ENCODE measurements at regions not wholly inside any gene's neighbourhood (a gene's known extent, or its start where the extent isn't known, plus 50 kb on each side); places are given as distances from the start of the nearest gene placed in this dataset.

DNA sequence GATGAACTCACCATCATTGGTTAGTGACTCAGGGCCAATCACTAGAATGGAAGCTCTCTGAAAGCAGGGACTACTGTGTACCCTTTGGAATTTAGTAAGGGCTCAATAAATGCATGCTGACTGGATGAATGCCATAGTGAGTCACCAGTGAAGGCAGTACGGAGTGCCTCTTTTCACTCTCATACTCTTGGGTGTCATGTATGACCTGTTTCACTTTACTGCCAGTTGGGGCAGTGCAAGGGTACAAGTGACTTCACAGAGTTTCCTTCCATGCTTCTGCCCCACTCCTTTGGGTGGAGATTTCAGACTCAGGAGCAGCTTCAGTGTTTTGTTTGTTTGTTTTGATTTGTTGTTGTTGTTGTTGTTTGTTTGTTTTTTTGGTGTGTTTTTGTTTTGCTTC, 57.7 kb downstream of the SOX3 start:
- Mint-ChIP-seq H3K27me3 (ENCODE audit: insufficient read depth) (peaks cover 31% of the 10 kb centered on the region), H3K9me3 (no peaks in the 10 kb centered on the region), H3K4me3 (no peak overlapping the region), H3K4me1 (no peaks in the 10 kb centered on the region), H3K27ac (no peak overlapping the region), H3K36me3 (ENCODE audit: low read depth) (no peaks in the 10 kb centered on the region)
- no peak for DNase-seq
- Histone ChIP-seq H3K36me3 (ENCODE audit: control insufficient read depth, insufficient read depth, low read length) (no peaks in the 10 kb centered on the region), H3K9me3 (ENCODE audit: control insufficient read depth, low read length) (no peaks in the 10 kb centered on the region), H3K4me3 (ENCODE audit: low read length) (no peak overlapping the region), H3K4me1 (ENCODE audit: control insufficient read depth, insufficient read depth, low read length) (no peaks in the 10 kb centered on the region), H3K27ac (ENCODE audit: low read depth, low read length) (no peak overlapping the region), H3K27me3 (ENCODE audit: control insufficient read depth, insufficient read depth, low read length, poor library complexity, severe bottlenecking) (no peaks in the 10 kb centered on the region), H3K9ac (ENCODE audit: extremely low read depth, low read length, poor library complexity, severe bottlenecking) (no peak overlapping the region)
- 89% methylated on average over 1 of the region's 1 CpG; no CpG with 5 or more reads in 1 of the 2 experiments for WGBS, 2 experiments (ENCODE audit: insufficient coverage in 1 of 2, insufficient read length in 1 of 2)
- TF ChIP-seq, protein P1, sequence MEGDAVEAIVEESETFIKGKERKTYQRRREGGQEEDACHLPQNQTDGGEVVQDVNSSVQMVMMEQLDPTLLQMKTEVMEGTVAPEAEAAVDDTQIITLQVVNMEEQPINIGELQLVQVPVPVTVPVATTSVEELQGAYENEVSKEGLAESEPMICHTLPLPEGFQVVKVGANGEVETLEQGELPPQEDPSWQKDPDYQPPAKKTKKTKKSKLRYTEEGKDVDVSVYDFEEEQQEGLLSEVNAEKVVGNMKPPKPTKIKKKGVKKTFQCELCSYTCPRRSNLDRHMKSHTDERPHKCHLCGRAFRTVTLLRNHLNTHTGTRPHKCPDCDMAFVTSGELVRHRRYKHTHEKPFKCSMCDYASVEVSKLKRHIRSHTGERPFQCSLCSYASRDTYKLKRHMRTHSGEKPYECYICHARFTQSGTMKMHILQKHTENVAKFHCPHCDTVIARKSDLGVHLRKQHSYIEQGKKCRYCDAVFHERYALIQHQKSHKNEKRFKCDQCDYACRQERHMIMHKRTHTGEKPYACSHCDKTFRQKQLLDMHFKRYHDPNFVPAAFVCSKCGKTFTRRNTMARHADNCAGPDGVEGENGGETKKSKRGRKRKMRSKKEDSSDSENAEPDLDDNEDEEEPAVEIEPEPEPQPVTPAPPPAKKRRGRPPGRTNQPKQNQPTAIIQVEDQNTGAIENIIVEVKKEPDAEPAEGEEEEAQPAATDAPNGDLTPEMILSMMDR (conservative IDR thresholded peaks at IDR 0.05): peak; percentile 39

- TF ChIP-seq, protein P1 (conservative IDR thresholded peaks at IDR 0.05): no peak
These were observed 64.0 kb downstream of the SOX3 start for GRCh38 chrX:140440876-140441275.

DNA sequence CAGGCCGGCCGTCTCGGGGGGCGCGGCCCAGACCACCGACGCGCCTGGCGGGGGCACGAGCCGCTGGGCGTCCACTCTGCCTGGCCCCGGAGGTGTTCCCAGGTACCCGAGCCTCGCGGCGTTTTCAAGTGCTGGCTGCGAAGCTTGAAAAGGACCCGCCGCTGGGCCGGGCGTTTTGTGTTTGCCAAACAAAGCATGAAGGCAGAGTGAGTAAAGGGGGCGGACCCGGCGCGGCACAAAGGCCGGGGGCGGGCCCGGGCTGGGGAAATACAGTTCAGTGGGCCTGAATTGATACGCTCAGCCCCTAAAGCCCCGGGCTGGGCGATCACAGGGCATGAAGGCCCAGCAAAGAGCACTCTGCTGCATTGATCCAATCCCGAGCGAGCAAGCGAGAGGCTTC, 65.4 kb downstream of the SOX3 start:
- peaks cover 11% of the 10 kb centered on the region for H3K4me1 Mint-ChIP-seq
- peak; percentile 92 for DNase-seq
- peaks cover 72% of the 10 kb centered on the region for H3K27me3 Mint-ChIP-seq (ENCODE audit: insufficient read depth)
- H3K4me1 ChIP-seq (ENCODE audit: control insufficient read depth, insufficient read depth, low read length): no peaks in the 10 kb centered on the region
- no peak overlapping the region for H3K4me3 ChIP-seq (ENCODE audit: low read length)
- no peaks in the 10 kb centered on the region for H3K9me3 ChIP-seq (ENCODE audit: control insufficient read depth, low read length)
- peak overlapping the region; percentile 3 for H3K9ac ChIP-seq (ENCODE audit: extremely low read depth, low read length, poor library complexity, severe bottlenecking)
- peak overlapping the region; percentile 73 for H3K27ac Mint-ChIP-seq
- H3K9me3 Mint-ChIP-seq: no peaks in the 10 kb centered on the region
- H3K36me3 ChIP-seq (ENCODE audit: control insufficient read depth, insufficient read depth, low read length): no peaks in the 10 kb centered on the region
- H3K36me3 Mint-ChIP-seq (ENCODE audit: low read depth): no peaks in the 10 kb centered on the region
- peak overlapping the region; percentile 89 for H3K27ac ChIP-seq (ENCODE audit: low read depth, low read length)
- 3% methylated on average over 35 of the region's 35 CpGs; no CpG with 5 or more reads in 1 of the 2 experiments for WGBS, 2 experiments (ENCODE audit: insufficient coverage in 1 of 2, insufficient read length in 1 of 2)
- TF ChIP-seq, protein P1 (conservative IDR thresholded peaks at IDR 0.05): no peak
- peak overlapping the region; percentile 48 for H3K4me3 Mint-ChIP-seq
- H3K27me3 ChIP-seq (ENCODE audit: control insufficient read depth, insufficient read depth, low read length, poor library complexity, severe bottlenecking): no peaks in the 10 kb centered on the region

More at GRCh38 chrX:140440876-140441275, 64.0 kb downstream of the SOX3 start:
- 33% methylated on average over 8 of the region's 8 CpGs; no CpG with 5 or more reads in 1 of the 2 experiments for WGBS, 2 experiments (ENCODE audit: insufficient coverage in 1 of 2, insufficient read length in 1 of 2)
- H3K4me3 ChIP-seq (ENCODE audit: low read length): no peak overlapping the region
- Mint-ChIP-seq H3K4me1 (peaks cover 7% of the 10 kb centered on the region), H3K4me3 (no peak overlapping the region), H3K27me3 (ENCODE audit: insufficient read depth) (peaks cover 60% of the 10 kb centered on the region), H3K27ac (no peak overlapping the region), H3K36me3 (ENCODE audit: low read depth) (no peaks in the 10 kb centered on the region), H3K9me3 (no peaks in the 10 kb centered on the region)
- no peaks in the 10 kb centered on the region for H3K4me1 ChIP-seq (ENCODE audit: control insufficient read depth, insufficient read depth, low read length)
- no peaks in the 10 kb centered on the region for H3K27me3 ChIP-seq (ENCODE audit: control insufficient read depth, insufficient read depth, low read length, poor library complexity, severe bottlenecking)
- no peaks in the 10 kb centered on the region for H3K9me3 ChIP-seq (ENCODE audit: control insufficient read depth, low read length)
- H3K36me3 ChIP-seq (ENCODE audit: control insufficient read depth, insufficient read depth, low read length): no peaks in the 10 kb centered on the region
- DNase-seq: peak; percentile 68
- no peak overlapping the region for H3K27ac ChIP-seq (ENCODE audit: low read depth, low read length)
- H3K9ac ChIP-seq (ENCODE audit: extremely low read depth, low read length, poor library complexity, severe bottlenecking): no peak overlapping the region

All from endodermal cell (in vitro differentiated cells).